ENCODE measurements at regions not wholly inside any gene's neighbourhood (a gene's known extent, or its start where the extent isn't known, plus 50 kb on each side); places are given as distances from the start of the nearest gene placed in this dataset.

DNA sequence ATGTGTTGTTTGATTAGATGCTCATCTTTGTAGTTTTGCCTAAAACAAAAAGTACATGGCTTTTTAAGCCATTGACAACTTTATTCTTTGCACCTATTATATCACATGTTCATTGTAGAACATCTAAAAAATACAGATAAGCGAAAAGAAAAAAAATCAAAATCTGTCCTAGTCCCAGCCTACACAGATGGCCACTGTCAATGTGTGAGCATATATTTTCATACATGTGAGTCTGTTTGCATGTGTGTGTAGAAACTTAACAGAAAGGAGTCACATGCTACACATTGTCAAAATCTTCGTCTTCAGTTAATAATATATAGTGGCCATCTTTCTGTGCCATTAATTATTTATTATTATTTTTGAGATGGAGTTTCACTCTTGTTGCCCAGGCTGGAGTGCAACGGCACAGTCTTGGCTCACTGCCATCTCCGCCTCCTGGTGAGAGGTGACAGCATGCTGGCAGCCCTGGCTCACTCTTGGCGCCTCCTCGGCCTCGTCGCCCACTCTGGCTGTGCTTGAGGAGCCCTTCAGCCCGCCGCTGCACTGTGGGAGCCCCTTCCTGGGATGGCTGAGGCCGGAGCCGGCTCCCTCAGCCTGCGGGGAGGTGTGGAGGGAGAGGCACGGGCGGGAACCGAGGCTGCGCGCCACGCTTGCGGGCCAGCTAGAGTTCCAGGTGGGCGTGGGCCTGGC is 68.5 kb upstream of the AMZ2 start:
- no peak overlapping the region for H3K4me2 ChIP-seq (ENCODE audit: insufficient read depth, low read length)

GRCh38 chr17:68179926-68180285 is 67.9 kb upstream of the AMZ2 start:
- no peaks in the 10 kb centered on the region for H3K27me3 ChIP-seq (ENCODE audit: insufficient read depth, low read length, poor library complexity)
- H3K9ac ChIP-seq (ENCODE audit: low read depth, low read length): peak overlapping the region; percentile 64
- peaks cover 7% of the 10 kb centered on the region; the same call in 1 of the 2 replicates for H3K79me2 ChIP-seq (ENCODE audit: insufficient read depth, low read length)
- no peak for ATAC-seq (ENCODE audit: insufficient read depth, low read depth)
- no peak for DNase-seq
- peak overlapping the region in 1 of 2 experiments; percentile 59; a peak in 1 of 4 replicates for H3K4me3 ChIP-seq (ENCODE audit: low read depth in 1 of 2, low read length in 2 of 2)
- H2AFZ ChIP-seq (ENCODE audit: low read depth, low read length): no peak overlapping the region
- no peaks in the 10 kb centered on the region for H4K20me1 ChIP-seq (ENCODE audit: insufficient read depth, low read length)
- peak overlapping the region; percentile 66 for H3K4me2 ChIP-seq (ENCODE audit: insufficient read depth, low read length)
- peak overlapping the region; percentile 96 for H3K27ac ChIP-seq (ENCODE audit: low read length)
- TF ChIP-seq, protein P1, sequence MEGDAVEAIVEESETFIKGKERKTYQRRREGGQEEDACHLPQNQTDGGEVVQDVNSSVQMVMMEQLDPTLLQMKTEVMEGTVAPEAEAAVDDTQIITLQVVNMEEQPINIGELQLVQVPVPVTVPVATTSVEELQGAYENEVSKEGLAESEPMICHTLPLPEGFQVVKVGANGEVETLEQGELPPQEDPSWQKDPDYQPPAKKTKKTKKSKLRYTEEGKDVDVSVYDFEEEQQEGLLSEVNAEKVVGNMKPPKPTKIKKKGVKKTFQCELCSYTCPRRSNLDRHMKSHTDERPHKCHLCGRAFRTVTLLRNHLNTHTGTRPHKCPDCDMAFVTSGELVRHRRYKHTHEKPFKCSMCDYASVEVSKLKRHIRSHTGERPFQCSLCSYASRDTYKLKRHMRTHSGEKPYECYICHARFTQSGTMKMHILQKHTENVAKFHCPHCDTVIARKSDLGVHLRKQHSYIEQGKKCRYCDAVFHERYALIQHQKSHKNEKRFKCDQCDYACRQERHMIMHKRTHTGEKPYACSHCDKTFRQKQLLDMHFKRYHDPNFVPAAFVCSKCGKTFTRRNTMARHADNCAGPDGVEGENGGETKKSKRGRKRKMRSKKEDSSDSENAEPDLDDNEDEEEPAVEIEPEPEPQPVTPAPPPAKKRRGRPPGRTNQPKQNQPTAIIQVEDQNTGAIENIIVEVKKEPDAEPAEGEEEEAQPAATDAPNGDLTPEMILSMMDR (IDR thresholded peaks at IDR 0.05; ENCODE audit: borderline replicate concordance, extremely low read depth, low read length, poor library complexity, severe bottlenecking): no peak
- TF ChIP-seq EZH2 (IDR thresholded peaks at IDR 0.05; ENCODE audit: borderline replicate concordance, low read depth, low read length, severe bottlenecking): no peak
- H3K4me1 ChIP-seq (ENCODE audit: insufficient read depth, low read length): peaks cover 85% of the 10 kb centered on the region
- no peaks in the 10 kb centered on the region for H3K36me3 ChIP-seq (ENCODE audit: insufficient read depth, low read length)
- H3K9me3 ChIP-seq (ENCODE audit: insufficient read depth, low read length, severe bottlenecking): no peaks in the 10 kb centered on the region

More for the DNA sequence above, 68.5 kb upstream of the AMZ2 start:
- H3K9ac ChIP-seq (ENCODE audit: low read depth, low read length): no peak overlapping the region
- H3K27ac ChIP-seq (ENCODE audit: low read length): peak overlapping the region; percentile 96; the same call in 1 of the 2 replicates
- no peak for ATAC-seq (ENCODE audit: insufficient read depth, low read depth)
- peaks cover 79% of the 10 kb centered on the region for H3K4me1 ChIP-seq (ENCODE audit: insufficient read depth, low read length)
- H3K79me2 ChIP-seq (ENCODE audit: insufficient read depth, low read length): peaks cover 7% of the 10 kb centered on the region; the same call in 1 of the 2 replicates
- H4K20me1 ChIP-seq (ENCODE audit: insufficient read depth, low read length): no peaks in the 10 kb centered on the region
- H3K36me3 ChIP-seq (ENCODE audit: insufficient read depth, low read length): no peaks in the 10 kb centered on the region
- TF ChIP-seq, protein P1 (IDR thresholded peaks at IDR 0.05; ENCODE audit: borderline replicate concordance, extremely low read depth, low read length, poor library complexity, severe bottlenecking): no peak
- TF ChIP-seq EZH2 (IDR thresholded peaks at IDR 0.05; ENCODE audit: borderline replicate concordance, low read depth, low read length, severe bottlenecking): no peak
- H3K27me3 ChIP-seq (ENCODE audit: insufficient read depth, low read length, poor library complexity): no peaks in the 10 kb centered on the region
- no peak overlapping the region for H2AFZ ChIP-seq (ENCODE audit: low read depth, low read length)
- H3K9me3 ChIP-seq (ENCODE audit: insufficient read depth, low read length, severe bottlenecking): no peaks in the 10 kb centered on the region
- no peak for DNase-seq
- H3K4me3 ChIP-seq (ENCODE audit: low read depth in 1 of 2, low read length in 2 of 2): no peak overlapping the region

GRCh38 chr17:68182011-68182306 is 65.9 kb upstream of the AMZ2 start:
- Histone ChIP-seq H3K36me3 (ENCODE audit: insufficient read depth, low read length) (no peaks in the 10 kb centered on the region), H4K20me1 (ENCODE audit: insufficient read depth, low read length) (no peaks in the 10 kb centered on the region), H3K4me3 (ENCODE audit: low read depth in 1 of 2, low read length in 2 of 2) (peak overlapping the region; percentile 9 to 59; a peak in 3 of 4 replicates), H3K27ac (ENCODE audit: low read length) (peak overlapping the region; percentile 96), H2AFZ (ENCODE audit: low read depth, low read length) (no peak overlapping the region), H3K9ac (ENCODE audit: low read depth, low read length) (peak overlapping the region; percentile 64), H3K4me2 (ENCODE audit: insufficient read depth, low read length) (peak overlapping the region; percentile 66), H3K79me2 (ENCODE audit: insufficient read depth, low read length) (peaks cover 7% of the 10 kb centered on the region; the same call in 1 of the 2 replicates), H3K4me1 (ENCODE audit: insufficient read depth, low read length) (peaks cover 85% of the 10 kb centered on the region), H3K27me3 (ENCODE audit: insufficient read depth, low read length, poor library complexity) (no peaks in the 10 kb centered on the region), H3K9me3 (ENCODE audit: insufficient read depth, low read length, severe bottlenecking) (no peaks in the 10 kb centered on the region)
- TF ChIP-seq, protein P1 (IDR thresholded peaks at IDR 0.05; ENCODE audit: borderline replicate concordance, extremely low read depth, low read length, poor library complexity, severe bottlenecking): no peak
- TF ChIP-seq EZH2 (IDR thresholded peaks at IDR 0.05; ENCODE audit: borderline replicate concordance, low read depth, low read length, severe bottlenecking): no peak
- DNase-seq (no peak), ATAC-seq (ENCODE audit: insufficient read depth, low read depth) (no peak)

All from DND-41 (cell line).